NCI-H1092 treated with DMSO at 0.1 percent for 48 hours (cell line): ENCODE measurements at regions not wholly inside any gene's neighbourhood (a gene's known extent, or its start where the extent isn't known, plus 50 kb on each side); places are given as distances from the start of the nearest gene placed in this dataset.

ENCODE experiments used
- DNase-seq: peaks from one replicate; lab custom pipeline; 2025; lab: John Stamatoyannopoulos, UW

DNA sequence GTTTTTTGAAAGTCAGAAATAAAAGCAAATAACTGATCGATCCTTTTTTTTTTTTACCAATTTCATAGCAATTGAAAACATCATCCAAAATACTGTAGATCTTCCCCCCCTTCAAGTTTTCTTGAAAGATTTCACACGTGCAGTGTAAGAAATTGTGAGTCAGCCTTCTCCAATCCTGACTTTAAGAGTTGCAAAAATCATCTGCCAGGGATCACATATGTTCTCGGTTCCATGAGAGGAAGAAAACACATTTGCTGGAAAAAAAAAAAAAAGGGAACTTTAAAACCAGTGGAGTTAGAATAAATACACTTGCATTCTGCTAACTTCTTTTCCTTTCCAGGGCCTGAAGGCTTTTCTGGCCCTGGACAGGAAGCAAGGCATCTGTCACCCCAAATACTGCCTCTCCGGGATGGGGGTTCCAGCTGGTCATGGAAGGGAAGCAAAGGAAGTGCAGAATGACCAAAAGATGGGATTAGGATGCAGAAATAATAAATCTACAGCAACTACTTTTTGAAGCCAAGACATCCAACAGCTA, 198.4 kb upstream of the KIAA1217 start:
- no peak for DNase-seq

DNA sequence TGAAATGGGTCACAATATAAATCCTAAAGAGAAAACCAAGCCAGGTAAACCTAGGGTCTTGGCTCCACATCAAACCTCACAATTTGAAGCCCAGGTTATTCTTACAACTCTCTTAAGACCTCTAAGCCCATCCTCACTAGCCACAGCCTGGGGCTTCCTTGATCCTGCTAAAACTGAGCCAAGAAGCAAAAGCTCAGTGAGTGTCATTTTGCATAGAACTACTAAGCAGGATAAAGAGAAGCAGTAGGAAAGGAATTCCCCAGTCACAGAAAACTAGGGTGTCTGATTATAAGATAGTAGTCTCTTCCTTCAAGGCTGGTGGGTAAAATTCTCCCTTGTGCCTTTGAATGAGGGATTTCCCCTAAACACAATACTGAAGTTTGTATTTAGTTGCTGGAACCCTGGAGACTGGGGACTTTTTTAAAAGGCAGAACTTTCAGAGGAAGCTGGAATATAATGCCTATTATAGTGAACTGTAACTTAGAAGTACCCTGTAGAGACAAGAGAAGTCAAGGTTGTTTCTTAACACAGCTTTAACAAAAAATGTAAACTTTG, 196.6 kb upstream of the KIAA1217 start:
- DNase-seq: no peak

DNA sequence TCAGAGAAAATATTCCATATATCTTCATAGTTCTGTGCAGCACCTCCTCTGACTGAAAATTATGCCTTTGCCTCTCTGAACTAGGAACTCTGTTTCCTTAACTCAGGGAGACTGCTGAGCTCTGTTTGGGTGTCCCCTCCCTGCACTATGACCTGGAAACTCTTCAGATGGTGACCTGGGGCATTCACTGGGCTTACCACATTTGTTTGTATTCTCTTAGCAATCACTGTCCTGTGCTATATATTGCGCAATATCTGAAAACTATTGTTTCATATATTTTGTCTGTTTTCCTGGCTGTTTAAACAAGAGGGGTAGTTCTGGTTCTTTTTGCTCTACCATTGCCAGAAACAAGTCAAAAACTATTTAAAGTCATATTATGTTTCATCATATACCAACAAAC, 181.8 kb upstream of the KIAA1217 start:
- no peak for DNase-seq

DNA sequence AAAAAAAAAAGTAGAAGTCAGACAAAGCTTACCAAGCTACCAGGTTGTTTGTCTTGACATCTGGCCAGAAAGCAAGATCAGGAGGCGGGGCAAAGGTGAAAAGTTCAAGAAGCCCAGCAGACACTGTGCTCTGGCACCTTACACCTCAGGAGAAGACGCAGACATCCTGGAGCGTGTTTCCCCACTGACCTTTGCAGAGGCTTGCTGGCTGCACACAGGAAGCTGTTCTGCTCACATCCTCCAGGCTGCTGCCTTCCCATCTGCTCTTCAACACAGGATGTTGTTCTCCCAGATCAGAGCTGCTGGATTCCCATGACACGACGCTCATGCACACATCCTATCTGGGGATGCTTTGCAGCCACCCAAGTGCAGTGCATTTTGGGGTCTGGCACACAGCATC, 174.4 kb upstream of the KIAA1217 start:
- DNase-seq: no peak

DNA sequence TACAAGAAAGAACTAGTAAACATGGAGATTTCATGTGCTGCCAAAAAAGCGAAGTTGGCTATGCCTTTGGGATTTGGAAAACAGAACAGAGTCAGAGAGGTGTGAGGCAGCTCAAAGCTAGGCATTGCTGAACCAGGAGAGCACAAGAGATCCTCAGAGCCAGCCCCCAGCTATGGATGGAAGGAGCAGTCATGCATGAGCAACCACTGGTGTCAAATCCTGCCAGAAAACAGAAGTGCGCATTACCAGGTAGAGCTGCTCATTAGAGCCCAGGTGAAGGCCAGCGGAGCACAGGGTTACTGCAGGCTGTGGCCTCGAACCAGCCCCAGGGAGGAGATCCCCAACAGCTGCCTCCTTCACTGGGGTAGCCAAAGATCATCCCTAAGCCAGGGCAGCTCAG, 173.2 kb upstream of the KIAA1217 start:
- no peak for DNase-seq

DNA sequence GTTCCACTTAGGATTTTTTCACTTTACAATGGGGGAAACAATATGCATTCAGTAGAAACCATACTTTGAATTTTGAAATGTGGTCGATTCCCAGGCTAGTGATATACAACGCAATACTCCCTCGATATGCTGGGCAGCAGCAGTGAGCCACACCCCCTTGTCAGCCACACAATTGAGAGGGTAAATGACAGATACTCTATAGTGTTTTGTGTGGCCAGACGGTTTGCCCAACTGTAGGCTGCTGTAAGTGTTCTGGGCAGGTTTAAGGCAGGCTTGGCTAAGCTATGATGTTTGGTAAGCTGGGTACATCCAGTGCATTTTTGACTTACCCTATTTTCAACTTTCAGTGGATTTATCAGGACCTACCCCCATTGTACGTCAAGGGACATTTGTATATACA, 169.6 kb upstream of the KIAA1217 start:
- no peak for DNase-seq

DNA sequence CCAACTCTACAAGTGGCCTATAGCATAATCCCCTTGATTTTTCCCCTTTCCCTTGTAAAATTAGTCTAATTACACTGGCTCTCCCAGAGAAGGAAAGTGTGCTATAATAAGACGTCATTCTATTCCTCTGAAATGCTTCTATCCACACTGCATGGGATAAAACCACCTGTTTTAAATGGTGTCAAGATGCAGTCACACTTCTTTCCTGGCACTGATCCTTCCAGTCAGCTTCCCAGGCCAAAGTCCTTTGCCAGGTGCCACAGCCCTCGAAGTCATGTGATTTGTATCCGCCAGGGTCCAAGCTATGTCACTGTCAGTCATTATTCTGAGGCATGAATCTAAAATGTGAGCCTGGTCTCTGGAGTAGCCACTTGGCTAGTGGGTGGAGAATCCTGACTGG, 169.0 kb upstream of the KIAA1217 start:
- DNase-seq: no peak

DNA sequence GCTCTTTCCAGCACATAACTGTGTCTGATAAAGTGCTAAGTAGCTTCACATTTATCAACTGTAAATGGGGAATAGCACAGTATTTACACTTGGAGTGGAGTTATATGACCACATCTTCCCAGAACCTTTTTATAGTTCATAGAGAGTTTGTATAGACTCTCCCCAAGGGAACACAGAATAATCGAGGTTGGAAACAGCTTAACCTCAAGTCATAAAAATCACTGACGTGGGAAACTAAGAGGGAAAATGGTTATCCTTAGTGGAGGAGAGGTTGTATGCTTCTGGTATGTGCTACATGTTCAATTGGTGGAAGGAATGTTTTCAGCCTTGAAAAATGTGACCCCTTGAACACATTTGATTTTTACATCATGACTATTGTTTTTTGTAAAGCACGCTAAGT, 167.9 kb upstream of the KIAA1217 start:
- DNase-seq: no peak

DNA sequence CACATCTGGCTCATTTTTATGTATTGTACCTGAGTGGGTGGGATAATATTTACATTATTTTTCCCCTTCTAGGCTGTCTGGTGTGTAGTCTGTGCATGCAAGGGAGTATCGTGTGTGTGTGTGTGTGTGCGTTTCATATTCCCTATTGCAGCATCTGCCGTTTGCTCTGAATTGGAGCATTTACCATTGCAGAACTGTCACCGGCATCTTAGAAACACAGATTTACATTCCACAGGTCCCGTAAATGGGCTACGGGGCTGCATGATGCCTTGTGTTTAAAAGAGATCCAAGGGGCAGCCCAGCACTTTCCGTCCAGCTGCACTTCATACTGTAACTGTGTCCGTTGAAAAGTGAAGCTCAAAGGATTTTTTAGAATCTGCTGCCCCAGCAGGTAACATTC, 167.1 kb upstream of the KIAA1217 start:
- DNase-seq: no peak

DNA sequence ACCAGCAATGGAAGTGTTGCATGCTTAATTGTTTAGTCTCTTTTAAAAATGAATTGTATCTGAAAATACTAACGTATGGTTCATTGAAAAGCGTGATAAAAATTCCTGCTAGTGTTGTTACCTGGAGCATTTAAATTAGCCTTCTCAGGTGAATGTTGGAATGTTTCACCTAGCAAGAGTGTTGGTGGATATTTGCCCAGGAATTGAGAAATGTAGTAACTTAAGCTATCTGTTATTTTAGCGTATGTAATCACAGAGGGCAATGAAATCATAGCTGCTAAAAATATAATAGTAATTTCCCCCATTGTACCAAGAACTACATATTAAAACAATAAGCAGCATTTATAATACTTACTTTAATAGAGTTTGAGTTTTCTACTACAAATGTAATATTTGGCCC, 166.1 kb upstream of the KIAA1217 start:
- DNase-seq: no peak

DNA sequence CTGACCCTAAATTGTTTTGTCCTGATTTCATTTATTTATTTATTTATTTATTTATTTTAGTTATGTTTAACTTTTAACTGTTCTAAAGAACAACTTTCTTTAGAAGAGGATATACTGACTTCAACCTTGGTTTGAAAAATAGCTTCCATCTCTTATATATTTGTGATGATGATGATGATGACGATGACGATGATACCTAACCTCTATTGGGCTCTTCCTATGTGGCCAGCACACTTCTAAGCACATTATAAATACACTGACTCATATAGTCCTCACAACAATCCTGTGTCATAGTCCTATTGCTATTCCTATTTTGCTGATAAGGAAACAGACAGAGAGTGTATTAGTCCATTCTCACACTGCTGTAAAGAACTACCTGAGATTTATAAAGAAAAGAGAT, 162.9 kb upstream of the KIAA1217 start:
- DNase-seq: no peak

DNA sequence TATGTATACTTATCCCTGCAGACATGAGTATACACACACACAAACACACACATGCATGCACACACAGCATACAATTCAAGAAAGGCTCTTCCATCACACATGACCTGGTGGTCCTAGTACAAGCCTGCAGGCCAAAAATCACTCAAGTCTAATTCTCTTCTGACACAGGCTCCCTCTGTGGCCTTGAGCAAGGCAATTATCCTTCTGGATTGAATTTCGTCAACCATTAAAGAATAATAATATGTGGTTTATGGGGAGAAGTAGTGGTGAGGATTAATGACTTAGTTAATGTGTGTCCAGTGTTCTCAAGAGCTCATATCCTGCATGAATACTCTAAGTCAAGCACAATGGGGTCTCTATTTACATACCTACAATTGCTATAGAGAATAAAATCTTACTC, 161.8 kb upstream of the KIAA1217 start:
- DNase-seq: no peak

DNA sequence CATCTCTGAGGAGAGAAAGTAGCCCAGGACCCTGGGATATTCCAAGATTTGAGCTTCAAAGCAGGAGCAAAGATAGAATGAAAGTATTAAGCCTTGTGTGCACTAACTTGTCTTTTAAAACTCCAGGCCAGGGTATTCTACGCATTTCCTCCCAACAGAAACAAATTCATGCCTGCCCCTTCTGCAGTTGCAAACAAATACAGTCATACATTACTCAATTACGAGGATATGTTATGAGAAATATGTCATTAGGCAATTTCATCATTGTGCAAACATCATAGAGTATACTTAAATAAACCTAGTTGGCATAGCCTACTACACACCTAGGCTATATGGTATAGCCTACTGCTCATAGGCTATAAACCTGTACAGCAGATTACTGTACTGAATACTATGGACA, 154.5 kb upstream of the KIAA1217 start:
- no peak for DNase-seq

DNA sequence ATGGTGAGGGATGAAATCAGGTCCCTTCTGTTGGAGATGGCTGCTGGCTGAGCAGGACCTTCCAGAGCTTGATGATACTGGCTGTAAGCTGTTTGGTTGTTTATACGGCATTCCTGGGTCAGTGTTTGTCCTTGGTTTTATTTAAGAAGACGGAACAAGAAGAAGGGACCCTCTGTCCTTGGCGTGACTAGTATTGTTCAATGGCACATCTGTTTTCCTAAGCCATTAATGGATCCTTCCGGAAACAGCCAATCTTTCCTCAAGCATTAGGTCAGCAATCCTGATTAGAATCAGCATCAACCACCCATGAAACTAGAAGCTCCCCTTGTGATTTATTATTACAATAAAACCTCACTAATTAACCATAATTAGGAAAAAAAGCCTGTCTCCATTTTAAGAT, 128.7 kb upstream of the KIAA1217 start:
- no peak for DNase-seq

DNA sequence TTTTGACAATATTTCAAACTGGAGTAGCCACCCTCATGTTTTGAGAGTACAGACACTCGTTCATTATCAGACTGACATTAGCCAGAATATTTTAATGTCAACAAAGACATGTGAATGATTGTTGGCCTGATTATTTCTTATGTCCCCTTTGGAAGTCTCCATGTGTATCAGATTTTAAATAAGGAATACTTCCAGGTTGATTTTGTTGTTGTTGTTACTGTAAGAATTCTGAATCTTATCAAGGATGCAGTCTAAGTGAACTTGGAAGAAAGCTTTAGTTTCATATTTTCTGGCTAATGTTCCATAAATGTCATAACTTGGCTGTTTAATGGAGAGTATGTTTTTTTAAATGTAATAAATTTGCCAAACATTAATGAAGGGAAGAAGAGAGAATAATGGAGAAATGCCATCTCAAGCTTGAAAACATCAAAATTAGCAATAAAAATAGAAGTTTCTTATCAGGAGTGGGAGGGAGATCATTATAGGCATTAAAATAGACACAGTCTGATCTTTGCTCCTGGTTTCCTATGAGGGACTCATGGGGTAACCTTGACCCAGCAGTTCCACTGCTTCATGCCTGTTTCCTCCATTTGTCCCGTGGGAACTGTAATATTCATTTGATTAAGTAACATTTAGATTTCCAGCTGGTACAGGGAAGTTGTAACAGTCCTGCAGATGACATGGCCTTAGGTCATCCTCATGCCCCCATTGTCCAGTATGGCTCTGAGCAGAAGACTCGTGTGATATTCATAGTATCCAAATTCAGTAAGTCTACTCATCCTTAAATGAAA, 122.4 kb upstream of the KIAA1217 start:
- no peak for DNase-seq

DNA sequence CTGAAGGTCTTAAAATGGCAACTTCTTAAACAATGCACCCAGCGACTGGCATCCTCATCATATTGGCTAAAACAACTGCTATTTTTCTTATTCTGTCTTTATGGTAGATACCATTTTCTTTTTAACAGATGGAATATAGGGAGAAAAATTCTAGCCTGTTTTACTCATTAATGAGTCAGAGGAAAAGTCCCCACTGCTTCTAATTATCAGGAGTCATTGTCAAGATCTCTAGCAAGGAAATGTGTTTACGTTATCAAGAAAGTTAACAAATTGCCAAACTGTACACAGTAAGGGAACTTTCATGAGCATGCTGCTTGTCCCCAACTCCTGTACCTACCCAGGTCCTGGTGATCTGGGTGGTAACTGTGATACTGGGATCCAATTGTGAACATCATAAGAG, 117.7 kb upstream of the KIAA1217 start:
- no peak for DNase-seq

DNA sequence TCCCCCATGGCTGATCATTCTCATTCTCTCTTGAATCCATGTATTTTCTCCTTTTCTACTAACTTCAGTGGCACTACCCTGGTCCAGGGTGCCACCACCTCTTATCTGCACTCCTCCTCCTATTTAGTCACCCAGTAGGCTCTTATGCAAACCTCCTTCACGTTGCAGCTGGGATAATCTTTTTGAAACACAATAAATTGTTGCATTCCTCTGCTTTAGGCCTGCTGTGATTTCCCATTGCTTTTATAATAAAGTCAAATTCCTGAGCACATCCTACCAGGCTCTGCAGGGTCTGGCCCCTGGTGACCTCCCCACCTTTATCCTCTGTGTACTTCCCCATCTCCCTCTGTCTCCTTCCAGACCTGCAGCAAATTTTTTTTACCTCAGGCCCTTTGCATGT, 112.7 kb upstream of the KIAA1217 start:
- DNase-seq: no peak

DNA sequence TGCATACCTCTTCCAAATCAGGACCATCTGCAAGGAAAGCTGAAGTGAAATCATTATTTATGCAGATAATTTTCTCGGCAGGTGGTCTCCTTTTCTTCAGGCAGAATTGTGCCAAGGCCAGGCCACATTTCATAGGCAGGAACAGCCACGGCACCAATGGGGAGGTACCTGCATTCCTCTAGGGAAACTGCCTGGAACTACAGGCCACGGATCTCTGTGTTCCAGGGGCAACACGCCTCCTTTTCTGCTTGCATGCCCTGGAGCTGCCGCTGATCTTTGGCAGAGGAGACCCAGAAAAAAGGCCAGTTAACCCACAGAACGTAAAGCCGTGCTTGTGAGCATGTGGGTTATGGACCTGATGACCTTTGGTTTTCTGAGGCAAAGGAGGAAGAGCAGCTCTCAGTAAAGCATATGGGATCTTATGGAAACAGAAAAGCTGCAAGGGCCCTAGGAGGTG, 111.2 kb upstream of the KIAA1217 start:
- no peak for DNase-seq

DNA sequence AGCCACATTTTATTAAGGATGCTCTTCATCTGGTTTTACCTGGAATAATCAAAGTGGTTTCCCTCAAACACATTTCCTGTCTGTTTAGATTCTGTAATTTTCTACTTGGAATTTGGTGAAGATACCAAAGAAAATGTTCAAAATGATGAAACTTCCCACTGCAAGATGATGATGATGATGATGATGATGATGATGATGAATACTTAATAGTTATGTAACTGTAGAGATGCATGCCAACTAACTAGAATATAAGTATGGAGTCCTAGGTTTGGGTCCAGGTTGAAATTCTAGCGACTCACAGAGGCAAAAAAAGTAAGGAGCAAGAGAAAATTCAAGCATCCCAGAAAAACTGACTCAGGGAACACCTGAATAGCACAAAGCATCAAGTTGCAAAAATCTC, 104.0 kb upstream of the KIAA1217 start:
- no peak for DNase-seq

DNA sequence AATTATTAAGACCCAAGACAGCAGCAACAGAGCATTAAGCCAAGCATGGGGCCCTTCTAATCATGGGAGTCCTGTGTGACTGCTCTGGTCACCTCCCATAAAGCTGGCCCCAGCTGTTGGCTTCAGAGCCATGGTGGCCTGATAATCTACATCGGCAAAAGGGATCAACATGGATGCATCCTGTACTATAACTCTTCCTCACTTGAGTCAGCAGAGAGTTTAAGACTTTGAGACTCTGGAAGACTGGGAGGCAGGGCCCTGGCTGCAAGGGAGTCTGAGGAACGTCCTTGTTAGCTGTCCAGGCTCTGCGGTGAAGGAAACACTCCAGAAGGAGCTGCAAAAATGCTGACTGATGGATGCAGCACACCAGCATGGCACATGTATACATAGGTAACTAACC, 95.0 kb upstream of the KIAA1217 start:
- DNase-seq: no peak

DNA sequence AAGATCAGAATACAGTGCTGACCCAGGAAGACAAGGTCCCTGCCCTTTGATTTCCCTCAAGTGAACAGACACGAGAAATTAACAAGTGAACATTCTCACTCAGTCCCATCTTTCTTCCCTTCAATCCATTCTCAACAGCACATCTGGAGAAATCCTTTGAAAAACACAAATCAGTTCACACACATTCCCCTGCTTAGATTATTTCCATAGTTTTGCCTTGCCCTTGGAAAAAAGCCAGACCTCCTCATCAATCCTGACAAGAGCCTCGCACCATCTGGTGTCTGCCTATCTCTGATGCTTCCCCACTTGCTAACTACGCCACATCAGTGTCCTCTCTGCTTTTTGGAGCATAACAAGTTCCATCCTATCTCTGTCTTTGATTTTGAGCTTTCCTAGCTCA, 94.4 kb upstream of the KIAA1217 start:
- no peak for DNase-seq

DNA sequence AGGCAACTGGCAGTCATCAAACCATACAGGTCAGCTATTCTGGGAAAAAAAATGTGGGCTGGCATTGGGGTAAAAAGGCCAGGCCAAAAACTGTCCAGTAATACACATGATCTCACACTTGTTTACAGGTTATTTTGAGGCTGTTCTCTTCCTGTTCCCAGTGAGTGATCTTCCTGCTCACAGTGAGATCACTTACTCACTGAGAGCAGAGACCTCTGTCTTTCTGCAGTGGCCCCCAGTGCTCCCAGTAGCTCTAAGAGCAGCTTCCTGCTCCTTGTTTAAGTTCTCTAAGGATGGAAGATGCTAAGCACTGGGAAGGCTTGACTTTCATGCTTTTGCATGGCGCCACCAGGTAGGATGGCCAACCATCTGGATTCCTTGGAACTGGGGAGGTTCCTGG, 93.5 kb upstream of the KIAA1217 start:
- DNase-seq: no peak

DNA sequence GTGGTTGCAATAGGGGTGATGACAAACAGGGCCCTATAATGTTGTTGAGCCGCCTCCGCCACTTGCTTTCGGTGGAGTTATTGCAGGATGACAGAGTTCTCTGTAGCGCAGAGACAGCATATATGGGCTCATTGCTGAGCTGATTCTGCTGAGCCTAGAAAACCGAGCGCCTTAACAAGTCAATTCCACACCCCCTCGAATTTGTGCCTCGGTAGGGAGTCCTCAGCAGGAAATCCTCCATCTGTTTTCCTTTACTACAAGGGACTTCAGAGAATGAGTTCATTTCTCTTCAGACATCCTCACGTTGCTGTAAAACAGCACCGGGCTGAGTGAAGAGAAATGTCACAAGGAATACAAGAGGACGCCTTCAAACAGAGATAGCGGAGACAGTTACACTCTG, 90.7 kb upstream of the KIAA1217 start:
- no peak for DNase-seq

DNA sequence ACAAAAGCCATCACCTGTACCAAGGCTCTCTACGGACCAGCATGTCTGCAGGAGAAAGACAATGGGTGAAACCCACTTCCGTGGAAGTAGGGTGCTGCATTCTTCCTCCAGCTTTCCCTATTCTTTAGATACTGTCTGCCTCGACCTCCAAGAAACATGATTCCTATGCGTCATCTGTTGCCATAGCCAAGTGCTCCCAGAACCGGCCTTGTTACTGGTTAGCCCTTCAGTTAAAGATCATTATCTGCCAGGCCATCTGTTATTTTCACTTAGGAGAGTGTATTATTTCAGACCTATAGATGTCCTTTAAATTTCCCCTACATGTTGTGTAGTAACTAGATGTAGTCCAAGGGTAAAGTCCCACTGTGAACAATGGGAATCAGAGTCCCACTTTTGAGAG, 89.0 kb upstream of the KIAA1217 start:
- DNase-seq: no peak
